ENCODE measurements at regions not wholly inside any gene's neighbourhood (a gene's known extent, or its start where the extent isn't known, plus 50 kb on each side); places are given as distances from the start of the nearest gene placed in this dataset.

DNA sequence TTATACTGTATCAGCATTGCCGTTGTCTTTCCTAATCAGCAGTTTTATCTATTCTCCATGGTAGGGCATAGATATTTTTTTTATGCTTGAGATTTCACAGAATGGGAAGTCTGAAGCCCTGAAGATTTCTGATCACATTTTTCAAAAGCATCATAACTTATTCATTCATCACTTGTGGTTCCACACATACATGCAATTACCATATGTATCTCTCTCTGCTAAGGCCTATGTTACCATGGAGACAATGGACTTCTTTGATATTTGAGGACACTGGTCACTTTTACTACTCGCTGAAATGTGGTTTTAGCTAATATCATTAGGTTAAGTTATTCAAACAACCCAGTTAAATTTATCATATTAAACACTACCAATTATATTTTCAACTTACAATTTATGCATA, 1827.0 kb downstream of the MRPL39 start:
- peaks cover 0 to 6% (median under 1%) of the 10 kb centered on the region in 8 donors for H3K9me3 Mint-ChIP-seq
- H3K36me3 Mint-ChIP-seq = no peaks in the 10 kb centered on the region
- H3K27ac ChIP-seq (ENCODE audit: low read depth, low read length) = no peak overlapping the region
- H3K27ac Mint-ChIP-seq = no peak overlapping the region
- no peaks in the 10 kb centered on the region for H3K4me1 Mint-ChIP-seq
- POLR2A ChIA-PET (ENCODE audit: partially characterized antibody) = no interaction called here
- no peak overlapping the region for H3K4me3 Mint-ChIP-seq
- no peak overlapping the region for H3K4me3 ChIP-seq (ENCODE audit: low read length in 2 of 2)
- DNase-seq = no peak
- no peaks in the 10 kb centered on the region for H3K27me3 ChIP-seq (ENCODE audit: insufficient read depth, low read length)
- H3K36me3 ChIP-seq (ENCODE audit: insufficient read depth, low read length) = no peaks in the 10 kb centered on the region
- intact Hi-C loops (cut with micrococcal nuclease) = no loop called here
- peaks cover 0 to 2% of the 10 kb centered on the region in 2 donors for H3K27me3 Mint-ChIP-seq
- CTCF ChIA-PET (ENCODE audit: partially characterized antibody) = no interaction called here
- H3K4me1 ChIP-seq (ENCODE audit: insufficient read depth, low read length) = no peaks in the 10 kb centered on the region
- no peaks in the 10 kb centered on the region for H3K9me3 ChIP-seq (ENCODE audit: control insufficient read depth in 1 of 2, low read length in 2 of 2)

DNA sequence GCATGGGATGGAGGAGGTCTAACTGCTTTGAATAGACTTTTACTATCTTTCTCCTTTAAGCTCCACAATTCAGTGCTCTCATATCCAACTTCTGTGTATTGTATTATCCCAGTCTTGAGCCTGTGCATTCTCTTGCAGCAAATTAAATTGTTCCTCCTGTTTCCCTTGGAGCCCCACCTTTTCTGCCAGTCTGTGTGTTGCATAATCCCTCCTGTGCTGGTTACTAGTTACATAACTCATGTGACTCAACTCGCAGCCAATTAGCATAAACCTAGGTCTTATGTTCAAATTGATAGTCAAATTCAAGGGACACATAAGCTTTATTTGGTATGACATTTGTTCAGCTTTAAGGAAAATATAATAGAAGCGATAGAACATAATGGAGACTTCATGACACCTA, 1863.5 kb downstream of the MRPL39 start:
- no peak overlapping the region for H3K27ac ChIP-seq (ENCODE audit: low read depth, low read length)
- ChIA-PET CTCF (ENCODE audit: partially characterized antibody) (interaction anchor here (0.9 kb wide), 1 partner anchor 13 kb away, joined by 3 read pairs; no protein-coding TSS in a partner anchor), POLR2A (ENCODE audit: partially characterized antibody) (no interaction called here)
- no peak overlapping the region for H3K27ac Mint-ChIP-seq
- H3K27me3 Mint-ChIP-seq = no peaks in the 10 kb centered on the region
- H3K4me3 ChIP-seq (ENCODE audit: low read length in 2 of 2) = no peak overlapping the region
- no peaks in the 10 kb centered on the region for H3K9me3 ChIP-seq (ENCODE audit: control insufficient read depth in 1 of 2, low read length in 2 of 2)
- no peaks in the 10 kb centered on the region for H3K4me1 ChIP-seq (ENCODE audit: insufficient read depth, low read length)
- no peaks in the 10 kb centered on the region for H3K36me3 Mint-ChIP-seq
- no peak for DNase-seq
- H3K9me3 Mint-ChIP-seq = peaks cover 2 to 18% (median 3%) of the 10 kb centered on the region in 8 donors
- H3K4me1 Mint-ChIP-seq = no peaks in the 10 kb centered on the region
- no peaks in the 10 kb centered on the region for H3K36me3 ChIP-seq (ENCODE audit: insufficient read depth, low read length)
- intact Hi-C loops (cut with micrococcal nuclease) = no loop called here
- no peaks in the 10 kb centered on the region for H3K27me3 ChIP-seq (ENCODE audit: insufficient read depth, low read length)
- no peak overlapping the region for H3K4me3 Mint-ChIP-seq

DNA sequence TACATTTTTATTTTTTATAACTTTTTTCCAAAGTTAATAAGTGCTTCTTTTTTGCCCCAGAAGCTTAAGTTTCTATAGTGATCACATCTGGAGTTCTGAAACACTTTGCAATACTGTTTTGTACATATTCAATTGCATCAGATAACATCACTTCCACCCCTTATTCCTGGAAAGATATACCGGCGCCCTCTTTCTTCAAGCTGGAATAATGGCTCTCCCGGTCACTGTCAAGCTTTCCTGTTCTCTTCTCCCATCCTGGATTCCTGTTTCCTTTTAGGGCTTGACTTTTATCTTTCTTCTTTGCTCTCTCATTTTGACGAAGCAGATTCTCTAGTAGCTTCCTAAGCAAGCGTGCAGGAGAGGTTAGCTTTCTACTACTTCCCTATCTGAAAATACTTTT, 1866.8 kb downstream of the MRPL39 start:
- H3K9me3 ChIP-seq (ENCODE audit: control insufficient read depth in 1 of 2, low read length in 2 of 2) = no peaks in the 10 kb centered on the region
- no peak overlapping the region for H3K27ac Mint-ChIP-seq
- H3K27me3 Mint-ChIP-seq = no peaks in the 10 kb centered on the region
- peaks cover 0 to 6% (median 2%) of the 10 kb centered on the region in 8 donors for H3K9me3 Mint-ChIP-seq
- H3K27ac ChIP-seq (ENCODE audit: low read depth, low read length) = no peak overlapping the region
- no peaks in the 10 kb centered on the region for H3K36me3 ChIP-seq (ENCODE audit: insufficient read depth, low read length)
- DNase-seq = no peak
- ChIA-PET POLR2A (ENCODE audit: partially characterized antibody) (no interaction called here), CTCF (ENCODE audit: partially characterized antibody) (no interaction called here)
- no peak overlapping the region for H3K4me3 ChIP-seq (ENCODE audit: low read length in 2 of 2)
- no peaks in the 10 kb centered on the region for H3K27me3 ChIP-seq (ENCODE audit: insufficient read depth, low read length)
- no peaks in the 10 kb centered on the region for H3K4me1 ChIP-seq (ENCODE audit: insufficient read depth, low read length)
- no peak overlapping the region for H3K4me3 Mint-ChIP-seq
- H3K4me1 Mint-ChIP-seq = no peaks in the 10 kb centered on the region
- H3K36me3 Mint-ChIP-seq = no peaks in the 10 kb centered on the region
- intact Hi-C loops (cut with micrococcal nuclease) = no loop called here

DNA sequence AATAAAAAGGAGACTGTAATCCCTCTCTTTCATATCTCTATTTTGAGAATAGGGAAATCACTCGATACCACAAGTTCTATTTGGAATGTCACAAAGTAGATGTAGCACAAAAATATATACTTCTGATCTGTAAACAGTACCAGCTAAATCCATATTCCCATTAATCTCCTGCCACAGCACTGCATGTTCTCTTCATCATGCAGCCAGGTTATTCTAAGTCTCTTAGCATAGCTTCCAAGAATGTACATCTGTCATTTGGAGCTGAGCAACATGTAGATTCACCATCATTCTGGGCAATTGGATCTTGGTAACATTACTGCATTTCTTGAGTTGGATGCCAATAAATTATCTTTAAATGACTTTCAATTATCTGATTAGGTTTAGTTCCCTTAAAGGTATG, 1874.5 kb downstream of the MRPL39 start:
- Histone ChIP-seq H3K36me3 (ENCODE audit: insufficient read depth, low read length) (no peaks in the 10 kb centered on the region), H3K27me3 (ENCODE audit: insufficient read depth, low read length) (no peaks in the 10 kb centered on the region), H3K9me3 (ENCODE audit: control insufficient read depth in 1 of 2, low read length in 2 of 2) (no peaks in the 10 kb centered on the region), H3K27ac (ENCODE audit: low read depth, low read length) (no peak overlapping the region), H3K4me1 (ENCODE audit: insufficient read depth, low read length) (no peaks in the 10 kb centered on the region), H3K4me3 (ENCODE audit: low read length in 2 of 2) (no peak overlapping the region)
- Mint-ChIP-seq H3K27me3 (no peaks in the 10 kb centered on the region), H3K36me3 (no peaks in the 10 kb centered on the region), H3K4me3 (no peak overlapping the region), H3K9me3 (peaks cover 0 to 2% (median 0%) of the 10 kb centered on the region in 8 donors), H3K27ac (no peak overlapping the region), H3K4me1 (no peaks in the 10 kb centered on the region)
- ChIA-PET POLR2A (ENCODE audit: partially characterized antibody) (no interaction called here), CTCF (ENCODE audit: partially characterized antibody) (no interaction called here)
- DNase-seq = no peak
- intact Hi-C loops (cut with micrococcal nuclease) = no loop called here

DNA sequence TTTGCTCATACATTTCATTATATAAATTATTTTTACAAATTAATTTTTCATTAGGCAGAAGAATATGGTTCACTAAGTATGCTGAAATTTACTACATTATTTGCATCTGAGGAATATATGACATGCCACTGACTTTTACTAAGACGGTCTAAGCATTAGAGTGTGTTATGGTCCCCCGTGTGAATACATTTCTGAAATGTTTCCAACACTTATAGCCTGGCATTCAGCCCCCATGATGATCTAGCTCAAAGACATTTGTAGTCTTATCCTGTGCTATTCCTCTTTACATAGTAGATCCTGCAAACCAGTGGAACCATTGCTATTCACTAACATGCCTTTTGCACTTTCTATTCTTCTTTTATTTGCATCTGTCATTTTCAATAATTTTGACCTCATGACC, 1878.0 kb downstream of the MRPL39 start:
- POLR2A ChIA-PET (ENCODE audit: partially characterized antibody) = no interaction called here
- Mint-ChIP-seq H3K27me3 (no peaks in the 10 kb centered on the region), H3K27ac (no peak overlapping the region), H3K9me3 (peaks cover 0 to 7% (median 0%) of the 10 kb centered on the region in 8 donors), H3K4me3 (no peak overlapping the region), H3K4me1 (no peaks in the 10 kb centered on the region), H3K36me3 (no peaks in the 10 kb centered on the region)
- DNase-seq = no peak
- H3K9me3 ChIP-seq (ENCODE audit: control insufficient read depth in 1 of 2, low read length in 2 of 2) = no peaks in the 10 kb centered on the region
- no peaks in the 10 kb centered on the region for H3K36me3 ChIP-seq (ENCODE audit: insufficient read depth, low read length)
- intact Hi-C loops (cut with micrococcal nuclease) = no loop called here
- H3K27me3 ChIP-seq (ENCODE audit: insufficient read depth, low read length) = no peaks in the 10 kb centered on the region
- H3K27ac ChIP-seq (ENCODE audit: low read depth, low read length) = no peak overlapping the region
- CTCF ChIA-PET (ENCODE audit: partially characterized antibody) = no interaction called here
- H3K4me1 ChIP-seq (ENCODE audit: insufficient read depth, low read length) = no peaks in the 10 kb centered on the region
- no peak overlapping the region for H3K4me3 ChIP-seq (ENCODE audit: low read length in 2 of 2)

DNA sequence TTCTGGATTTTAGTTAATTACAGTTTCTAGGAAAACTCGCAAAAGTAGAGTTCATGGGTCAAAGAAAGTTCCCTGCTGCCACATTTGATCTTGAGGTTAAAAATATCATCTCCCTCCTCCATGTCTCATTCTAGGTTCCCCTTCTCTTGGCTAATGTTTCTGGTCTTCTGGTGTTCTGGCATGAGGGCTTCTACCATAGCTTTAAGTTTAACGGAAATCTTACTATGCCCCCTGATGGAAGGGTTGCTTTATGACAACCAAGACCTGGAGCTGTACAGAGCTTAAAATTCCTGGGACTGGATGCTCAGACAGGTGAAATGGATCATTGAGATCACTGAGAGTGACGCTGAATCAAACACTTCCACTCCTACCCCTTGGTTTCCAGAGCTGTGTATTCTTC, 1881.7 kb downstream of the MRPL39 start:
- DNase-seq = no peak
- Histone ChIP-seq H3K9me3 (ENCODE audit: control insufficient read depth in 1 of 2, low read length in 2 of 2) (no peaks in the 10 kb centered on the region), H3K4me3 (ENCODE audit: low read length in 2 of 2) (no peak overlapping the region), H3K4me1 (ENCODE audit: insufficient read depth, low read length) (no peaks in the 10 kb centered on the region), H3K27me3 (ENCODE audit: insufficient read depth, low read length) (no peaks in the 10 kb centered on the region), H3K27ac (ENCODE audit: low read depth, low read length) (no peak overlapping the region), H3K36me3 (ENCODE audit: insufficient read depth, low read length) (no peaks in the 10 kb centered on the region)
- H3K36me3 Mint-ChIP-seq = no peaks in the 10 kb centered on the region
- no peaks in the 10 kb centered on the region for H3K4me1 Mint-ChIP-seq
- H3K27ac Mint-ChIP-seq = no peak overlapping the region
- CTCF ChIA-PET (ENCODE audit: partially characterized antibody) = no interaction called here
- intact Hi-C loops (cut with micrococcal nuclease) = no loop called here
- H3K27me3 Mint-ChIP-seq = peaks cover 0 to 1% of the 10 kb centered on the region in 2 donors
- H3K9me3 Mint-ChIP-seq = peaks cover 0 to 9% (median 3%) of the 10 kb centered on the region in 8 donors
- POLR2A ChIA-PET (ENCODE audit: partially characterized antibody) = no interaction called here
- H3K4me3 Mint-ChIP-seq = no peak overlapping the region

DNA sequence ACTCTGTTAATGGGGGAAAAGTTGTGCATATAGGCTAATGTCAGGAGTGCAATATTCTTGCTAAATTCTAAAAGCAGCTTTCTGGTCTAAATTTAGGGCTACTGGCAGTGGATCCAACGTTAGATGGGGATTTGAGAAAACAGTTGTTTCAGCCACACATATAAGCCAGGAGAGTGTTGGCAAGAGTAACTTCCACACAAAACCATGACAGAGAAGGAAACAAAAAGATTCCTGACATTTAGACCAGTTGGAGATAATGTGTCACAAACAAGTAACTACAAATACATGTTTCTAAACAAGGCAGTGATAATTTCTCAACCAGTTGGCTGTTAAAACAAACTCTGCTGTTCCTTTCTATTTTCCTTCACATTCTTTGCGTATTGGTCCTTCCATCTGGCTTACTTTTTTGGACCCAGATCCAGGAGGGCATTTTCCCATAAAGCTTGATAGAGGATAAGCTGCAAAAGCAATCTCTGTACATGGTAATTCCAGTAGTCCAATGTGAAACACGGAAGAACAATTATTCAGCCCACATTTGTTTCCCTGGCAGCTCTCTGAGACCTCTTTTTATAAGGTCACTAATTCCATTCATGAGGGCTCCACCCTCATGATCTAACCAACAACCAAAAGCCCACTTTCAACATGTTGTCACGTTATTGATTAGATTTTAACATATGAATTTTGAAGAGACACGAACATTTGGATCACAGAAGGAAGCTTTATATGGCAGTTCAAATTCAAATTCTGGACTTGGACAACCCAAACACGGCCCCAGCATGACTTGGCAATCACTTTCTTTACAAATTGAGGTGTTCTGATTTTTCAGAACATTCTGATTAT, 1888.6 kb downstream of the MRPL39 start:
- H3K4me1 Mint-ChIP-seq = no peaks in the 10 kb centered on the region
- peaks cover 0 to 9% (median 4%) of the 10 kb centered on the region in 8 donors for H3K9me3 Mint-ChIP-seq
- peaks cover 1% of the 10 kb centered on the region in 2 donors for H3K27me3 Mint-ChIP-seq
- no peaks in the 10 kb centered on the region for H3K9me3 ChIP-seq (ENCODE audit: control insufficient read depth in 1 of 2, low read length in 2 of 2)
- intact Hi-C loops (cut with micrococcal nuclease) = no loop called here
- ChIA-PET CTCF (ENCODE audit: partially characterized antibody) (no interaction called here), POLR2A (ENCODE audit: partially characterized antibody) (no interaction called here)
- H3K36me3 Mint-ChIP-seq = no peaks in the 10 kb centered on the region
- DNase-seq = no peak
- H3K4me3 Mint-ChIP-seq = no peak overlapping the region
- H3K27ac Mint-ChIP-seq = no peak overlapping the region
- no peaks in the 10 kb centered on the region for H3K36me3 ChIP-seq (ENCODE audit: insufficient read depth, low read length)
- H3K27me3 ChIP-seq (ENCODE audit: insufficient read depth, low read length) = no peaks in the 10 kb centered on the region
- no peak overlapping the region for H3K4me3 ChIP-seq (ENCODE audit: low read length in 2 of 2)
- H3K4me1 ChIP-seq (ENCODE audit: insufficient read depth, low read length) = no peaks in the 10 kb centered on the region
- no peak overlapping the region for H3K27ac ChIP-seq (ENCODE audit: low read depth, low read length)

All from CD4-positive, alpha-beta memory T cell (primary cell).